GM12878 (cell line): ENCODE measurements at regions not wholly inside any gene's neighbourhood (a gene's known extent, or its start where the extent isn't known, plus 50 kb on each side); places are given as distances from the start of the nearest gene placed in this dataset.

Experiments
- ATAC-seq: fragments of 200-7000 bp; cut with Tn5 transposase; 3 replicates; pipeline ENCODE4 v1.9.1; 2020; ENCODE audit warnings: mild to moderate bottlenecking, moderate library complexity
- BruUV-seq: library from RNA; stranded (reverse); fragments of 400-500 nt; replicated peaks from 2 replicates; lab custom pipeline; 2021; lab: Mats Ljungman, UMichigan
- CTCF ChIA-PET: fragments of 300-600 bp; sonication (Branson Sonifier 250); formaldehyde crosslinking; extraction: SDS; loops from one replicate; lab custom pipeline; 2021; ENCODE audit warnings: inconsistent platforms; lab: Yijun Ruan, JAX
- POLR2A ChIA-PET: fragments of 350-600 bp; formaldehyde crosslinking; extraction: SDS; loops from one replicate; lab custom pipeline; 2021; ENCODE audit warnings: inconsistent platforms; lab: Charles Lee
- RAD21 ChIA-PET: fragments of 300-600 bp; sonication (Branson Sonifier 250); formaldehyde crosslinking; loops from one replicate; lab custom pipeline; 2023; ENCODE audit warnings: antibody characterized with exemption; ENCODE audit not compliant: unreplicated experiment; lab: Charles Lee
- SMC1A ChIA-PET: fragments of 300-600 bp; sonication (Branson Sonifier 250); formaldehyde crosslinking; loops from one replicate; lab custom pipeline; 2023; ENCODE audit not compliant: unreplicated experiment, uncharacterized antibody; lab: Charles Lee
- DNase-seq: peaks from one replicate; pipeline ENCODE4 v3.0.0-alpha.2; 2011; ENCODE audit warnings: low read depth, low spot score
- FAIRE-seq: peaks from 3 replicates; lab custom pipeline; 2011; peaks lifted over from hg19 to GRCh38; lab: Jason Lieb, UNC
- H2AFZ ChIP-seq: 2 replicates; pipeline ENCODE4 v1.6.0; 2011; ENCODE audit warnings: low read depth, low read length, control low read depth; ENCODE audit not compliant: control insufficient read depth
- H3K27ac ChIP-seq: 2 replicates; pipeline ENCODE4 v1.5.1; 2011; ENCODE audit warnings: control low read depth; ENCODE audit not compliant: control insufficient read depth, insufficient read depth
- H3K27me3 ChIP-seq, 2 experiments: replicated peaks in 1 of 2; 2 replicates each; pipeline versions ENCODE4 v1.6.0 to v1.6.1; 2011; ENCODE audit warnings: low read length in 1 of 2; ENCODE audit not compliant: control insufficient read depth in 2 of 2, insufficient read depth in 2 of 2
- H3K36me3 ChIP-seq, 2 experiments: 2 replicates each; pipeline ENCODE4 v1.5.1; 2011; ENCODE audit warnings: low read length in 1 of 2; ENCODE audit not compliant: control insufficient read depth in 2 of 2, insufficient read depth in 2 of 2
- H3K4me1 ChIP-seq: 2 replicates; pipeline ENCODE4 v1.6.1; 2011; ENCODE audit warnings: mild to moderate bottlenecking, low read length, moderate library complexity, mixed read lengths; ENCODE audit not compliant: control insufficient read depth, insufficient read depth
- H3K4me2 ChIP-seq: 2 replicates; pipeline ENCODE4 v1.6.0; 2011; ENCODE audit warnings: control low read depth; ENCODE audit not compliant: control insufficient read depth, insufficient read depth
- H3K4me3 ChIP-seq: fragments of 200-600 bp; sonication (generic); 2 replicates; pipeline ENCODE4 v1.5.1; 2016
- H3K79me2 ChIP-seq: 2 replicates; pipeline ENCODE4 v1.6.0; 2011; ENCODE audit warnings: low read length; ENCODE audit not compliant: control insufficient read depth, insufficient read depth
- H3K9ac ChIP-seq: 2 replicates; pipeline ENCODE4 v1.8.0; 2011; ENCODE audit warnings: low read length, control low read depth, mixed read lengths; ENCODE audit not compliant: control insufficient read depth, insufficient read depth
- H3K9me3 ChIP-seq: replicated peaks from 3 replicates; pipeline ENCODE4 v1.5.1; 2011; ENCODE audit warnings: mild to moderate bottlenecking, low read length; ENCODE audit not compliant: control insufficient read depth, insufficient read depth
- H4K20me1 ChIP-seq: 2 replicates; pipeline ENCODE4 v1.6.0; 2011; ENCODE audit not compliant: control insufficient read depth, insufficient read depth
- ATF7 ChIP-seq: fragments of 450-650 bp; IDR thresholded peaks from 2 replicates; pipeline ENCODE4 v1.6.1; 2016; ENCODE audit warnings: low read depth, mild to moderate bottlenecking
- BACH1 ChIP-seq: fragments of 450-650 bp; IDR thresholded peaks from 2 replicates; pipeline ENCODE4 v1.6.1; 2017; ENCODE audit warnings: mild to moderate bottlenecking, borderline replicate concordance
- JUND ChIP-seq: IDR thresholded peaks from 2 replicates; pipeline ENCODE4 v1.6.1; 2012; ENCODE audit warnings: low read depth, mild to moderate bottlenecking, low read length, improper control_type of control experiment, moderate library complexity
- KLF5 ChIP-seq: fragments of 450-650 bp; IDR thresholded peaks from 2 replicates; pipeline ENCODE4 v1.6.1; 2014; ENCODE audit warnings: mild to moderate bottlenecking; ENCODE audit not compliant: partially characterized antibody
- SREBF1 ChIP-seq: IDR thresholded peaks from 2 replicates; pipeline ENCODE4 v1.6.1; 2012; ENCODE audit warnings: mild to moderate bottlenecking, low read length
- SUZ12 ChIP-seq: fragments of 200-600 bp; sonication (generic); IDR thresholded peaks from one replicate; pipeline ENCODE4 v1.6.1; 2018; ENCODE audit warnings: antibody characterized with exemption, mild to moderate bottlenecking; ENCODE audit not compliant: unreplicated experiment
- WGBS: methylation state at CpG from one replicate; pipeline ENCODE4 v1.1.6; 2016; ENCODE audit warnings: low lambda C conversion rate; ENCODE audit not compliant: insufficient replicate concordance, insufficient coverage; ENCODE audit errors: missing lambda C conversion rate; 5-methylcytosine and 5-hydroxymethylcytosine counted together
- in situ Hi-C: fragments of 300-500 bp; cut with MboI; formaldehyde crosslinking; loops from 9 replicates; pipeline ENCODE4 v1.14.3; 2018; ENCODE audit warnings: mixed read lengths
- intact Hi-C: fragments of 100-400 bp; cut with micrococcal nuclease; formaldehyde crosslinking; loops from one replicate; pipeline ENCODE4 v1.14.2; 2022; ENCODE audit not compliant: unreplicated experiment
- TF ChIP-seq, protein P1 (sequence below): IDR thresholded peaks from 2 replicates; pipeline ENCODE4 v1.6.1; 2012; ENCODE audit warnings: improper control_type of control experiment, low read depth, low read length; ENCODE audit not compliant: insufficient replicate concordance
- TF ChIP-seq, protein P2 (sequence below): fragments of 450-650 bp; IDR thresholded peaks from 2 replicates; pipeline ENCODE4 v1.6.1; 2016; ENCODE audit warnings: mild to moderate bottlenecking
- TF ChIP-seq, protein P3 (sequence below): IDR thresholded peaks from 2 replicates; pipeline ENCODE4 v1.6.1; 2011; ENCODE audit warnings: borderline replicate concordance, low read depth, mild to moderate bottlenecking, moderate library complexity, low read length; ENCODE audit not compliant: insufficient read depth, poor library complexity, severe bottlenecking
- TF ChIP-seq, protein P4 (sequence below): fragments of 450-650 bp; formaldehyde crosslinking; IDR thresholded peaks from 2 replicates; pipeline ENCODE4 v1.4.0; 2020; ENCODE audit warnings: mild to moderate bottlenecking, moderate library complexity
- TF ChIP-seq, protein P5 (sequence below): IDR thresholded peaks from 2 replicates; pipeline ENCODE4 v1.6.1; 2012; ENCODE audit warnings: low read depth, low read length, improper control_type of control experiment

DNA sequence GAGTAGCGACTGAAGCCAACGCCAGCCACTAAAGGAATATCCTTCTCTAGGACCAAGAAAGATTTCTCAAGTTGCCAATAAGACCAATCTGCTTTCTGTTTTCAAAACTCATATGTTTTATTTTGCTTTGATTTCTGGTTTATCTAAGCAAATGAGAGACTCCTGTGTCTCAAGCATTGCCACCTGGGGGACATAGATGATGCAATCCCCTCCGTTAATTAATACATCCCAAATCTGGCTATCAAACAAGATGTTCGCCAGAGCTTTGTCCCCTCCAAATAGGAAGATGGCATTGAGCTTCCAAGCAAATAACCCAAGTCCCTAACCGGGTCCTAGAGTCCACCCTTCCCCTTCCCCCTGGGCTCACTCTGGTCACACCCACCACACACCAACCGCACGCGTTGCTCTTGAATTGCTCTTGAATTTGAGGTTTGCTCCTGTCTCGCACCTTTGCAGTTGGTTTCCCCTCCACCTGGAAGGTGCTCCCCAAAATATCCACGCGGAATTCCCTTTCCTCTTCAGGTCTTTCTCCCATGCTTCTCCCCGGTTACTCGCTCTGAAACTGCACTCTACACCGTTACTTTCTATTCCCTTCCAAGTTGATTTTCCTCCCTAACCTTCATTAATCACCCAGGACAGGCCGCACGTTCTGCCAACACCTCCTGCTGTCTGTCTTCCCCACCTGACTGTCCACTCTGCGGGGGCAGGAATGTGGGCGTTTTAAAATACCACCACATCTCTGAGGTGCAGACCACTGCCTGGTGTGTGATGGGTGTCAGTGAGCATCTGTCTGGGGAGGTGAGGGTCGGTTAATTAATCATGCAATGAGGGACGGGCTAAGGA is 64.1 kb upstream of the RNF32 start:
- no TSS peak for BruUV-seq
- in situ Hi-C loops (no loop called here), intact Hi-C loops (no loop called here)
- SMC1A ChIA-PET: no interaction called here
- no peaks in the 10 kb centered on the region for H3K79me2 ChIP-seq
- RAD21 ChIA-PET: no interaction called here
- FAIRE-seq (no peak), ATAC-seq (no peak), DNase-seq (no peak)
- H4K20me1 ChIP-seq: no peaks in the 10 kb centered on the region
- H3K27ac ChIP-seq: no peak overlapping the region
- no peaks in the 10 kb centered on the region for H3K4me1 ChIP-seq
- CTCF ChIA-PET: no interaction called here
- no peaks in the 10 kb centered on the region for H3K36me3 ChIP-seq
- no peak overlapping the region for H3K4me3 ChIP-seq
- WGBS: 32% methylated on average over 20 of the region's 20 CpGs
- no peak overlapping the region for H3K9ac ChIP-seq
- POLR2A ChIA-PET: no interaction called here
- H3K9me3 ChIP-seq: no peaks in the 10 kb centered on the region
- H2AFZ ChIP-seq: no peak overlapping the region
- H3K4me2 ChIP-seq: no peak overlapping the region
- H3K27me3 ChIP-seq: no peaks in the 10 kb centered on the region
- no peak for TF ChIP-seq BACH1
- no peak for TF ChIP-seq ATF7
- no peak for TF ChIP-seq SREBF1
- TF ChIP-seq, protein P1, sequence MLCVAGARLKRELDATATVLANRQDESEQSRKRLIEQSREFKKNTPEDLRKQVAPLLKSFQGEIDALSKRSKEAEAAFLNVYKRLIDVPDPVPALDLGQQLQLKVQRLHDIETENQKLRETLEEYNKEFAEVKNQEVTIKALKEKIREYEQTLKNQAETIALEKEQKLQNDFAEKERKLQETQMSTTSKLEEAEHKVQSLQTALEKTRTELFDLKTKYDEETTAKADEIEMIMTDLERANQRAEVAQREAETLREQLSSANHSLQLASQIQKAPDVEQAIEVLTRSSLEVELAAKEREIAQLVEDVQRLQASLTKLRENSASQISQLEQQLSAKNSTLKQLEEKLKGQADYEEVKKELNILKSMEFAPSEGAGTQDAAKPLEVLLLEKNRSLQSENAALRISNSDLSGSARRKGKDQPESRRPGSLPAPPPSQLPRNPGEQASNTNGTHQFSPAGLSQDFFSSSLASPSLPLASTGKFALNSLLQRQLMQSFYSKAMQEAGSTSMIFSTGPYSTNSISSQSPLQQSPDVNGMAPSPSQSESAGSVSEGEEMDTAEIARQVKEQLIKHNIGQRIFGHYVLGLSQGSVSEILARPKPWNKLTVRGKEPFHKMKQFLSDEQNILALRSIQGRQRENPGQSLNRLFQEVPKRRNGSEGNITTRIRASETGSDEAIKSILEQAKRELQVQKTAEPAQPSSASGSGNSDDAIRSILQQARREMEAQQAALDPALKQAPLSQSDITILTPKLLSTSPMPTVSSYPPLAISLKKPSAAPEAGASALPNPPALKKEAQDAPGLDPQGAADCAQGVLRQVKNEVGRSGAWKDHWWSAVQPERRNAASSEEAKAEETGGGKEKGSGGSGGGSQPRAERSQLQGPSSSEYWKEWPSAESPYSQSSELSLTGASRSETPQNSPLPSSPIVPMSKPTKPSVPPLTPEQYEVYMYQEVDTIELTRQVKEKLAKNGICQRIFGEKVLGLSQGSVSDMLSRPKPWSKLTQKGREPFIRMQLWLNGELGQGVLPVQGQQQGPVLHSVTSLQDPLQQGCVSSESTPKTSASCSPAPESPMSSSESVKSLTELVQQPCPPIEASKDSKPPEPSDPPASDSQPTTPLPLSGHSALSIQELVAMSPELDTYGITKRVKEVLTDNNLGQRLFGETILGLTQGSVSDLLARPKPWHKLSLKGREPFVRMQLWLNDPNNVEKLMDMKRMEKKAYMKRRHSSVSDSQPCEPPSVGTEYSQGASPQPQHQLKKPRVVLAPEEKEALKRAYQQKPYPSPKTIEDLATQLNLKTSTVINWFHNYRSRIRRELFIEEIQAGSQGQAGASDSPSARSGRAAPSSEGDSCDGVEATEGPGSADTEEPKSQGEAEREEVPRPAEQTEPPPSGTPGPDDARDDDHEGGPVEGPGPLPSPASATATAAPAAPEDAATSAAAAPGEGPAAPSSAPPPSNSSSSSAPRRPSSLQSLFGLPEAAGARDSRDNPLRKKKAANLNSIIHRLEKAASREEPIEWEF: no peak
- no peak for TF ChIP-seq KLF5
- TF ChIP-seq, protein P2, sequence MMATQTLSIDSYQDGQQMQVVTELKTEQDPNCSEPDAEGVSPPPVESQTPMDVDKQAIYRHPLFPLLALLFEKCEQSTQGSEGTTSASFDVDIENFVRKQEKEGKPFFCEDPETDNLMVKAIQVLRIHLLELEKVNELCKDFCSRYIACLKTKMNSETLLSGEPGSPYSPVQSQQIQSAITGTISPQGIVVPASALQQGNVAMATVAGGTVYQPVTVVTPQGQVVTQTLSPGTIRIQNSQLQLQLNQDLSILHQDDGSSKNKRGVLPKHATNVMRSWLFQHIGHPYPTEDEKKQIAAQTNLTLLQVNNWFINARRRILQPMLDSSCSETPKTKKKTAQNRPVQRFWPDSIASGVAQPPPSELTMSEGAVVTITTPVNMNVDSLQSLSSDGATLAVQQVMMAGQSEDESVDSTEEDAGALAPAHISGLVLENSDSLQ: no peak
- TF ChIP-seq, protein P3, sequence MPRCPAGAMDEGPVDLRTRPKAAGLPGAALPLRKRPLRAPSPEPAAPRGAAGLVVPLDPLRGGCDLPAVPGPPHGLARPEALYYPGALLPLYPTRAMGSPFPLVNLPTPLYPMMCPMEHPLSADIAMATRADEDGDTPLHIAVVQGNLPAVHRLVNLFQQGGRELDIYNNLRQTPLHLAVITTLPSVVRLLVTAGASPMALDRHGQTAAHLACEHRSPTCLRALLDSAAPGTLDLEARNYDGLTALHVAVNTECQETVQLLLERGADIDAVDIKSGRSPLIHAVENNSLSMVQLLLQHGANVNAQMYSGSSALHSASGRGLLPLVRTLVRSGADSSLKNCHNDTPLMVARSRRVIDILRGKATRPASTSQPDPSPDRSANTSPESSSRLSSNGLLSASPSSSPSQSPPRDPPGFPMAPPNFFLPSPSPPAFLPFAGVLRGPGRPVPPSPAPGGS: no peak
- TF ChIP-seq SUZ12: no peak
- TF ChIP-seq, protein P4, sequence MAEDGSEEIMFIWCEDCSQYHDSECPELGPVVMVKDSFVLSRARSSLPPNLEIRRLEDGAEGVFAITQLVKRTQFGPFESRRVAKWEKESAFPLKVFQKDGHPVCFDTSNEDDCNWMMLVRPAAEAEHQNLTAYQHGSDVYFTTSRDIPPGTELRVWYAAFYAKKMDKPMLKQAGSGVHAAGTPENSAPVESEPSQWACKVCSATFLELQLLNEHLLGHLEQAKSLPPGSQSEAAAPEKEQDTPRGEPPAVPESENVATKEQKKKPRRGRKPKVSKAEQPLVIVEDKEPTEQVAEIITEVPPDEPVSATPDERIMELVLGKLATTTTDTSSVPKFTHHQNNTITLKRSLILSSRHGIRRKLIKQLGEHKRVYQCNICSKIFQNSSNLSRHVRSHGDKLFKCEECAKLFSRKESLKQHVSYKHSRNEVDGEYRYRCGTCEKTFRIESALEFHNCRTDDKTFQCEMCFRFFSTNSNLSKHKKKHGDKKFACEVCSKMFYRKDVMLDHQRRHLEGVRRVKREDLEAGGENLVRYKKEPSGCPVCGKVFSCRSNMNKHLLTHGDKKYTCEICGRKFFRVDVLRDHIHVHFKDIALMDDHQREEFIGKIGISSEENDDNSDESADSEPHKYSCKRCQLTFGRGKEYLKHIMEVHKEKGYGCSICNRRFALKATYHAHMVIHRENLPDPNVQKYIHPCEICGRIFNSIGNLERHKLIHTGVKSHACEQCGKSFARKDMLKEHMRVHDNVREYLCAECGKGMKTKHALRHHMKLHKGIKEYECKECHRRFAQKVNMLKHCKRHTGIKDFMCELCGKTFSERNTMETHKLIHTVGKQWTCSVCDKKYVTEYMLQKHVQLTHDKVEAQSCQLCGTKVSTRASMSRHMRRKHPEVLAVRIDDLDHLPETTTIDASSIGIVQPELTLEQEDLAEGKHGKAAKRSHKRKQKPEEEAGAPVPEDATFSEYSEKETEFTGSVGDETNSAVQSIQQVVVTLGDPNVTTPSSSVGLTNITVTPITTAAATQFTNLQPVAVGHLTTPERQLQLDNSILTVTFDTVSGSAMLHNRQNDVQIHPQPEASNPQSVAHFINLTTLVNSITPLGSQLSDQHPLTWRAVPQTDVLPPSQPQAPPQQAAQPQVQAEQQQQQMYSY (CRISPR knock-in tag): no peak
- TF ChIP-seq, protein P5, sequence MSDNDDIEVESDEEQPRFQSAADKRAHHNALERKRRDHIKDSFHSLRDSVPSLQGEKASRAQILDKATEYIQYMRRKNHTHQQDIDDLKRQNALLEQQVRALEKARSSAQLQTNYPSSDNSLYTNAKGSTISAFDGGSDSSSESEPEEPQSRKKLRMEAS: no peak
- TF ChIP-seq JUND: no peak
